ENCODE measurements at regions not wholly inside any gene's neighbourhood (a gene's known extent, or its start where the extent isn't known, plus 50 kb on each side); places are given as distances from the start of the nearest gene placed in this dataset.

GRCh38 chr1:65050735-65051134, 84.4 kb upstream of the JAK1 start:
- TF ChIP-seq CTCF (IDR thresholded peaks at IDR 0.05) = no peak
- TF ChIP-seq POLR2A (IDR thresholded peaks at IDR 0.05) = no peak
